ENCODE measurements at regions not wholly inside any gene's neighbourhood (a gene's known extent, or its start where the extent isn't known, plus 50 kb on each side); places are given as distances from the start of the nearest gene placed in this dataset.

GRCh38 chr5:74016373-74016772, 390.4 kb downstream of the ARHGEF28 start:
- TF ChIP-seq EZH2 (IDR thresholded peaks at IDR 0.05) (no peak), EZH2phosphoT487 (IDR thresholded peaks at IDR 0.05) (no peak), CTCF (IDR thresholded peaks at IDR 0.05) (peak; percentile 27)
- no peak for DNase-seq (ENCODE audit: low spot score)
- Mint-ChIP-seq H3K4me1 (peaks cover 6% of the 10 kb centered on the region), H3K36me3 (no peaks in the 10 kb centered on the region), H3K27ac (no peak overlapping the region), H3K4me3 (no peak overlapping the region), H3K9me3 (no peaks in the 10 kb centered on the region), H3K27me3 (ENCODE audit: insufficient read depth, low read depth) (peaks cover 9% of the 10 kb centered on the region)
- Histone ChIP-seq H3K79me2 (ENCODE audit: low read depth) (no peaks in the 10 kb centered on the region), H3K27ac (no peak overlapping the region), H4K20me1 (ENCODE audit: low read depth) (no peaks in the 10 kb centered on the region), H2AFZ (replicated peaks) (no peak overlapping the region), H3K9ac (no peak overlapping the region), H3F3A (ENCODE audit: low read depth) (no peaks in the 10 kb centered on the region), H3K36me3 (no peaks in the 10 kb centered on the region), H3K4me1 (no peaks in the 10 kb centered on the region), H3K9me3 (ENCODE audit: low read depth) (no peaks in the 10 kb centered on the region), H3K4me2 (no peak overlapping the region), H3K4me3 (no peak overlapping the region), H3K27me3 (no peaks in the 10 kb centered on the region)

- no peak overlapping the region for H3K4me2 ChIP-seq
- no peaks in the 10 kb centered on the region for H3F3A ChIP-seq (ENCODE audit: low read depth)
- H3K27ac Mint-ChIP-seq = no peak overlapping the region
- H2AFZ ChIP-seq (replicated peaks) = no peak overlapping the region
- H3K9me3 Mint-ChIP-seq = no peaks in the 10 kb centered on the region
- no peaks in the 10 kb centered on the region for H3K9me3 ChIP-seq (ENCODE audit: low read depth)
- no peak for DNase-seq (ENCODE audit: low spot score)
- H3K36me3 Mint-ChIP-seq = no peaks in the 10 kb centered on the region
- H3K79me2 ChIP-seq (ENCODE audit: low read depth) = no peaks in the 10 kb centered on the region
- no peak overlapping the region for H3K27ac ChIP-seq
- peaks cover 9% of the 10 kb centered on the region for H3K27me3 Mint-ChIP-seq (ENCODE audit: insufficient read depth, low read depth)
- no peaks in the 10 kb centered on the region for H3K27me3 ChIP-seq
- H3K4me3 ChIP-seq = no peak overlapping the region
- H3K4me1 ChIP-seq = no peaks in the 10 kb centered on the region
- peaks cover 6% of the 10 kb centered on the region for H3K4me1 Mint-ChIP-seq
- no peak overlapping the region for H3K4me3 Mint-ChIP-seq
- no peaks in the 10 kb centered on the region for H4K20me1 ChIP-seq (ENCODE audit: low read depth)
- no peak overlapping the region for H3K9ac ChIP-seq
- no peaks in the 10 kb centered on the region for H3K36me3 ChIP-seq
- TF ChIP-seq EZH2phosphoT487 (IDR thresholded peaks at IDR 0.05) (no peak), CTCF (IDR thresholded peaks at IDR 0.05) (no peak)
Observed at GRCh38 chr5:74015716-74016115, 389.7 kb downstream of the ARHGEF28 start.

- no peaks in the 10 kb centered on the region for H3K4me1 ChIP-seq
- no peaks in the 10 kb centered on the region for H3K9me3 Mint-ChIP-seq
Observed at GRCh38 chr5:74013222-74013621, 387.2 kb downstream of the ARHGEF28 start.

More at GRCh38 chr5:74013222-74013621, 387.2 kb downstream of the ARHGEF28 start:
- peak overlapping the region; percentile 72 for H3K27ac Mint-ChIP-seq
- TF ChIP-seq EZH2phosphoT487 (IDR thresholded peaks at IDR 0.05) (no peak), CTCF (IDR thresholded peaks at IDR 0.05) (no peak), EZH2 (IDR thresholded peaks at IDR 0.05) (no peak)
- no peak overlapping the region for H3K4me2 ChIP-seq
- H3K27ac ChIP-seq = no peak overlapping the region
- no peaks in the 10 kb centered on the region for H3K36me3 Mint-ChIP-seq
- no peaks in the 10 kb centered on the region for H4K20me1 ChIP-seq (ENCODE audit: low read depth)
- H3K9ac ChIP-seq = no peak overlapping the region
- no peak for DNase-seq (ENCODE audit: low spot score)
- H2AFZ ChIP-seq (replicated peaks) = no peak overlapping the region
- no peaks in the 10 kb centered on the region for H3K27me3 ChIP-seq
- H3K4me3 ChIP-seq = no peak overlapping the region
- no peaks in the 10 kb centered on the region for H3K9me3 ChIP-seq (ENCODE audit: low read depth)
- no peaks in the 10 kb centered on the region for H3K36me3 ChIP-seq
- no peak overlapping the region for H3K4me3 Mint-ChIP-seq
- no peaks in the 10 kb centered on the region for H3K79me2 ChIP-seq (ENCODE audit: low read depth)
- H3F3A ChIP-seq (ENCODE audit: low read depth) = no peaks in the 10 kb centered on the region
- H3K27me3 Mint-ChIP-seq (ENCODE audit: insufficient read depth, low read depth) = peaks cover 3% of the 10 kb centered on the region
- H3K4me1 Mint-ChIP-seq = peaks cover 6% of the 10 kb centered on the region
